Urinary bladder (tissue), 3 donors: ENCODE measurements at regions not wholly inside any gene's neighbourhood (a gene's known extent, or its start where the extent isn't known, plus 50 kb on each side); places are given as distances from the start of the nearest gene placed in this dataset.

ENCODE experiments used
- DNase-seq: peaks from one replicate; pipeline ENCODE4 v3.0.0-alpha.2; 2015; ENCODE audit errors: extremely low spot score
- H3K27ac ChIP-seq: one replicate; pipeline ENCODE4 v1.5.1; 2013; ENCODE audit warnings: low read depth, mild to moderate bottlenecking, moderate library complexity
- H3K36me3 ChIP-seq: one replicate; pipeline ENCODE4 v1.6.1; 2013; ENCODE audit warnings: mild to moderate bottlenecking, moderate library complexity; ENCODE audit not compliant: insufficient read depth
- H3K4me1 ChIP-seq: one replicate; pipeline ENCODE4 v1.6.1; 2013; ENCODE audit warnings: mild to moderate bottlenecking, moderate library complexity; ENCODE audit not compliant: insufficient read depth
- H3K4me3 ChIP-seq: one replicate; pipeline ENCODE4 v1.5.1; 2013; ENCODE audit warnings: low read depth, low read length
- WGBS: extraction: QIAGEN DNeasy Blood & Tissue Kit; methylation state at CpG from one replicate; pipeline ENCODE4 v1.1.7; 2013; 5-methylcytosine and 5-hydroxymethylcytosine counted together
- donor health status: healthy with polysubstance abuse.
- donor health status: healthy.

- no peak overlapping the region for H3K4me3 ChIP-seq
- no peak overlapping the region for H3K27ac ChIP-seq
- H3K36me3 ChIP-seq = no peaks in the 10 kb centered on the region
- DNase-seq = no peak
- no peaks in the 10 kb centered on the region for H3K4me1 ChIP-seq
Observed at GRCh38 chr6:74074645-74075044, 378.6 kb downstream of the CD109 start.

GRCh38 chr6:74073999-74074398, 378.0 kb downstream of the CD109 start:
- no peaks in the 10 kb centered on the region for H3K36me3 ChIP-seq
- 70% methylated on average over 3 of the region's 3 CpGs for WGBS
- H3K4me1 ChIP-seq = no peaks in the 10 kb centered on the region
- no peak for DNase-seq
- H3K27ac ChIP-seq = no peak overlapping the region
- H3K4me3 ChIP-seq = no peak overlapping the region

GRCh38 chr6:74073429-74073828, 377.4 kb downstream of the CD109 start:
- Histone ChIP-seq H3K27ac (no peak overlapping the region), H3K4me3 (no peak overlapping the region), H3K4me1 (no peaks in the 10 kb centered on the region), H3K36me3 (no peaks in the 10 kb centered on the region)
- WGBS = 83% methylated on average over 1 of the region's 1 CpG
- no peak for DNase-seq

GRCh38 chr6:74071214-74071613, 375.2 kb downstream of the CD109 start:
- Histone ChIP-seq H3K27ac (no peak overlapping the region), H3K4me3 (no peak overlapping the region), H3K4me1 (no peaks in the 10 kb centered on the region), H3K36me3 (no peaks in the 10 kb centered on the region)
- no peak for DNase-seq

- WGBS = 69% methylated on average over 1 of the region's 1 CpG
Observed at GRCh38 chr6:74070711-74071110, 374.7 kb downstream of the CD109 start.

GRCh38 chr6:74070091-74070490, 374.1 kb downstream of the CD109 start:
- H3K27ac ChIP-seq = no peak overlapping the region
- H3K4me3 ChIP-seq = no peak overlapping the region
- no peaks in the 10 kb centered on the region for H3K36me3 ChIP-seq
- 77% methylated on average over 1 of the region's 1 CpG for WGBS
- no peaks in the 10 kb centered on the region for H3K4me1 ChIP-seq
- no peak for DNase-seq

More at GRCh38 chr6:74070711-74071110, 374.7 kb downstream of the CD109 start:
- no peaks in the 10 kb centered on the region for H3K36me3 ChIP-seq
- DNase-seq = no peak
- H3K4me3 ChIP-seq = no peak overlapping the region
- no peaks in the 10 kb centered on the region for H3K4me1 ChIP-seq
- H3K27ac ChIP-seq = no peak overlapping the region

GRCh38 chr6:74069089-74069581, 373.1 kb downstream of the CD109 start:
- Histone ChIP-seq H3K36me3 (no peaks in the 10 kb centered on the region), H3K27ac (no peak overlapping the region), H3K4me3 (no peak overlapping the region), H3K4me1 (no peaks in the 10 kb centered on the region)
- WGBS = 63% methylated on average over 4 of the region's 4 CpGs
- no peak for DNase-seq

- Histone ChIP-seq H3K4me3 (no peak overlapping the region), H3K4me1 (no peaks in the 10 kb centered on the region), H3K27ac (no peak overlapping the region), H3K36me3 (no peaks in the 10 kb centered on the region)
- WGBS = 84% methylated on average over 10 of the region's 10 CpGs
- no peak for DNase-seq
Observed at GRCh38 chr6:74066168-74066871, 370.3 kb downstream of the CD109 start.

- Histone ChIP-seq H3K4me1 (no peaks in the 10 kb centered on the region), H3K36me3 (no peaks in the 10 kb centered on the region), H3K4me3 (no peak overlapping the region), H3K27ac (no peak overlapping the region)
- no peak for DNase-seq
- WGBS = 60% methylated on average over 1 of the region's 1 CpG
Observed at GRCh38 chr6:74065705-74066104, 369.7 kb downstream of the CD109 start.

- H3K27ac ChIP-seq = no peak overlapping the region
- H3K4me1 ChIP-seq = no peaks in the 10 kb centered on the region
- no peak for DNase-seq
Observed at GRCh38 chr6:74063391-74063790, 367.4 kb downstream of the CD109 start.

GRCh38 chr6:74061201-74061600, 365.2 kb downstream of the CD109 start:
- 80% methylated on average over 1 of the region's 1 CpG for WGBS
- no peak overlapping the region for H3K27ac ChIP-seq
- DNase-seq = no peak
- no peaks in the 10 kb centered on the region for H3K36me3 ChIP-seq
- no peaks in the 10 kb centered on the region for H3K4me1 ChIP-seq
- no peak overlapping the region for H3K4me3 ChIP-seq

More at GRCh38 chr6:74063391-74063790, 367.4 kb downstream of the CD109 start:
- no peaks in the 10 kb centered on the region for H3K36me3 ChIP-seq
- H3K4me3 ChIP-seq = no peak overlapping the region

GRCh38 chr6:74060354-74060753, 364.4 kb downstream of the CD109 start:
- Histone ChIP-seq H3K36me3 (no peaks in the 10 kb centered on the region), H3K4me1 (no peaks in the 10 kb centered on the region), H3K27ac (no peak overlapping the region), H3K4me3 (no peak overlapping the region)
- DNase-seq = no peak
- 95% methylated on average over 2 of the region's 2 CpGs for WGBS

- DNase-seq = no peak
- H3K27ac ChIP-seq = no peak overlapping the region
- H3K4me1 ChIP-seq = no peaks in the 10 kb centered on the region
- WGBS = 73% methylated on average over 2 of the region's 2 CpGs
- no peaks in the 10 kb centered on the region for H3K36me3 ChIP-seq
- no peak overlapping the region for H3K4me3 ChIP-seq
Observed at GRCh38 chr6:74058606-74059005, 362.6 kb downstream of the CD109 start.

- H3K4me3 ChIP-seq = no peak overlapping the region
- H3K4me1 ChIP-seq = no peaks in the 10 kb centered on the region
- H3K27ac ChIP-seq = no peak overlapping the region
- no peak for DNase-seq
- WGBS = 78% methylated on average over 2 of the region's 2 CpGs
- no peaks in the 10 kb centered on the region for H3K36me3 ChIP-seq
Observed at GRCh38 chr6:74057326-74057725, 361.3 kb downstream of the CD109 start.

GRCh38 chr6:74054190-74054589, 358.2 kb downstream of the CD109 start:
- H3K36me3 ChIP-seq = no peaks in the 10 kb centered on the region
- no peak overlapping the region for H3K4me3 ChIP-seq
- DNase-seq = no peak
- no peak overlapping the region for H3K27ac ChIP-seq
- no peaks in the 10 kb centered on the region for H3K4me1 ChIP-seq
